Activated gamma-delta T cell treated with anti-CD3 and anti-CD28 coated beads, Interleukin-2, amount 50 U/mL, for 16 hours (primary cell): ENCODE measurements at regions not wholly inside any gene's neighbourhood (a gene's known extent, or its start where the extent isn't known, plus 50 kb on each side); places are given as distances from the start of the nearest gene placed in this dataset.
"Not testable (repeated sequence)": the region's sequence is repeated elsewhere in the genome, so short reads cannot be mapped to it uniquely, and the experiment has no call there.

Source experiments
- DNase-seq: peaks from one replicate; pipeline ENCODE4 v3.0.0-alpha.2; 2020; ENCODE audit warnings: low read depth

GRCh38 chr9:39463696-39464095 is 108.2 kb downstream of the SPATA31A1 start:
- not testable (repeated sequence) for DNase-seq

- DNase-seq = peak; percentile 25
Observed at GRCh38 chr9:39464122-39464777, 108.8 kb downstream of the SPATA31A1 start.

- not testable (repeated sequence) for DNase-seq
Observed at GRCh38 chr9:39474499-39474898, 119.0 kb downstream of the SPATA31A1 start.

- not testable (repeated sequence) for DNase-seq
Observed at GRCh38 chr9:39483073-39483472, 127.6 kb downstream of the SPATA31A1 start.

GRCh38 chr9:39483880-39484279 is 128.4 kb downstream of the SPATA31A1 start:
- DNase-seq = not testable (repeated sequence)

- DNase-seq = not testable (repeated sequence)
Observed at GRCh38 chr9:39484292-39484691, 128.8 kb downstream of the SPATA31A1 start.

- DNase-seq = not testable (repeated sequence)
Observed at GRCh38 chr9:39487477-39487876, 132.0 kb downstream of the SPATA31A1 start.

GRCh38 chr9:39496248-39496647 is 140.8 kb downstream of the SPATA31A1 start:
- not testable (repeated sequence) for DNase-seq

GRCh38 chr9:39503178-39503577 is 147.7 kb downstream of the SPATA31A1 start:
- not testable (repeated sequence) for DNase-seq

GRCh38 chr9:39527387-39528029 is 172.0 kb downstream of the SPATA31A1 start:
- DNase-seq = not testable (repeated sequence)

- not testable (repeated sequence) for DNase-seq
Observed at GRCh38 chr9:39532597-39532996, 177.1 kb downstream of the SPATA31A1 start.

- not testable (repeated sequence) for DNase-seq
Observed at GRCh38 chr9:39533001-39533762, 177.7 kb downstream of the SPATA31A1 start.

- not testable (repeated sequence) for DNase-seq
Observed at GRCh38 chr9:39533763-39534548, 178.5 kb downstream of the SPATA31A1 start.

- not testable (repeated sequence) for DNase-seq
Observed at GRCh38 chr9:39534897-39535296, 179.4 kb downstream of the SPATA31A1 start.

GRCh38 chr9:39542157-39542556 is 186.7 kb downstream of the SPATA31A1 start:
- DNase-seq = not testable (repeated sequence)

GRCh38 chr9:39545079-39545478 is 189.6 kb downstream of the SPATA31A1 start:
- DNase-seq = not testable (repeated sequence)

GRCh38 chr9:39550573-39550972 is 195.1 kb downstream of the SPATA31A1 start:
- DNase-seq = not testable (repeated sequence)

- not testable (repeated sequence) for DNase-seq
Observed at GRCh38 chr9:39551544-39551943, 196.1 kb downstream of the SPATA31A1 start.

GRCh38 chr9:39552242-39552881 is 196.9 kb downstream of the SPATA31A1 start:
- not testable (repeated sequence) for DNase-seq

GRCh38 chr9:39554352-39554751 is 198.9 kb downstream of the SPATA31A1 start:
- not testable (repeated sequence) for DNase-seq

GRCh38 chr9:39559384-39559783 is 203.9 kb downstream of the SPATA31A1 start:
- not testable (repeated sequence) for DNase-seq
